PC-3 (cell line): ENCODE measurements at regions not wholly inside any gene's neighbourhood (a gene's known extent, or its start where the extent isn't known, plus 50 kb on each side); places are given as distances from the start of the nearest gene placed in this dataset.

ENCODE experiments used
- ATAC-seq: fragments of 200-7000 bp; cut with Tn5 transposase; 2 replicates; pipeline ENCODE4 v1.9.1; 2020; ENCODE audit warnings: mild to moderate bottlenecking, moderate library complexity
- BruUV-seq: library from RNA; stranded (reverse); fragments of 400-500 nt; replicated peaks from 2 replicates; lab custom pipeline; 2021; lab: Mats Ljungman, UMichigan
- CTCF ChIA-PET: fragments of 300-600 bp; sonication (Branson Sonifier 250); formaldehyde crosslinking; loops from one replicate; lab custom pipeline; 2022; ENCODE audit warnings: antibody characterized with exemption; lab: Charles Lee
- POLR2A ChIA-PET: fragments of 300-600 bp; sonication (Branson Sonifier 250); formaldehyde crosslinking; loops from one replicate; lab custom pipeline; 2022; ENCODE audit warnings: antibody characterized with exemption; ENCODE audit not compliant: unreplicated experiment; lab: Charles Lee
- DNase-seq: peaks from one replicate; pipeline ENCODE4 v3.0.0-alpha.2; 2015
- H2AFZ ChIP-seq: fragments of 300-600 bp; sonication (generic); 2 replicates; pipeline ENCODE4 v1.6.0; 2016; ENCODE audit warnings: antibody characterized with exemption, low read length
- H3F3A ChIP-seq: fragments of 300-600 bp; sonication (generic); one replicate; pipeline ENCODE4 v1.6.0; 2017; ENCODE audit warnings: antibody characterized with exemption, low read length, control low read depth, mild to moderate bottlenecking; ENCODE audit not compliant: unreplicated experiment
- H3K27ac ChIP-seq: fragments of 300-600 bp; sonication (generic); 2 replicates; pipeline ENCODE4 v1.5.1; 2016; ENCODE audit warnings: mild to moderate bottlenecking, low read length
- H3K27me3 ChIP-seq: fragments of 300-600 bp; sonication (generic); 2 replicates; pipeline ENCODE4 v1.6.1; 2016; ENCODE audit warnings: low read length, mixed read lengths
- H3K36me3 ChIP-seq: fragments of 300-600 bp; sonication (generic); 2 replicates; pipeline ENCODE4 v1.6.1; 2016; ENCODE audit warnings: low read depth, mixed run types, low read length, mixed read lengths
- H3K4me1 ChIP-seq: fragments of 300-600 bp; sonication (generic); 2 replicates; pipeline ENCODE4 v1.5.1; 2016; ENCODE audit warnings: low read length; ENCODE audit not compliant: insufficient read depth
- H3K4me2 ChIP-seq: fragments of 300-600 bp; sonication (generic); 2 replicates; pipeline ENCODE4 v1.6.0; 2016; ENCODE audit warnings: low read length
- H3K4me3 ChIP-seq: fragments of 300-600 bp; sonication (generic); 2 replicates; pipeline ENCODE4 v1.5.1; 2016; ENCODE audit warnings: mild to moderate bottlenecking, low read length, mixed read lengths
- H3K79me2 ChIP-seq: fragments of 300-600 bp; sonication (generic); 2 replicates; pipeline ENCODE4 v1.6.1; 2017; ENCODE audit warnings: low read length, mixed read lengths
- H3K9ac ChIP-seq: fragments of 300-600 bp; sonication (generic); 2 replicates; pipeline ENCODE4 v1.6.0; 2016; ENCODE audit warnings: mild to moderate bottlenecking, low read length
- H3K9me2 ChIP-seq: fragments of 300-600 bp; sonication (generic); replicated peaks from 2 replicates; pipeline ENCODE4 v1.6.1; 2016; ENCODE audit warnings: mixed run types, low read length, mixed read lengths
- H3K9me3 ChIP-seq: fragments of 300-600 bp; sonication (generic); 2 replicates; pipeline ENCODE4 v1.6.1; 2016; ENCODE audit warnings: low read length, mixed read lengths
- H4K20me1 ChIP-seq: fragments of 300-600 bp; sonication (generic); 2 replicates; pipeline ENCODE4 v1.6.1; 2016; ENCODE audit warnings: low read length, mixed read lengths
- CTCF ChIP-seq: fragments of 300-600 bp; sonication (generic); conservative IDR thresholded peaks from 2 replicates; pipeline ENCODE4 v1.5.1; 2017; ENCODE audit warnings: antibody characterized with exemption, low read depth, mild to moderate bottlenecking, low read length
- EZH2 ChIP-seq: fragments of 300-600 bp; sonication (generic); IDR thresholded peaks from one replicate; pipeline ENCODE4 v1.6.1; 2017; ENCODE audit warnings: antibody characterized with exemption, mild to moderate bottlenecking, low read length; ENCODE audit not compliant: unreplicated experiment
- EZH2phosphoT487 ChIP-seq: fragments of 300-600 bp; sonication (generic); IDR thresholded peaks from 2 replicates; pipeline ENCODE4 v1.6.1; 2018; ENCODE audit warnings: mild to moderate bottlenecking, antibody characterized with exemption, low read length, borderline replicate concordance
- intact Hi-C: fragments of 100-400 bp; cut with micrococcal nuclease; formaldehyde crosslinking; loops from 2 replicates; pipeline ENCODE4 v1.9.0; 2023

DNA sequence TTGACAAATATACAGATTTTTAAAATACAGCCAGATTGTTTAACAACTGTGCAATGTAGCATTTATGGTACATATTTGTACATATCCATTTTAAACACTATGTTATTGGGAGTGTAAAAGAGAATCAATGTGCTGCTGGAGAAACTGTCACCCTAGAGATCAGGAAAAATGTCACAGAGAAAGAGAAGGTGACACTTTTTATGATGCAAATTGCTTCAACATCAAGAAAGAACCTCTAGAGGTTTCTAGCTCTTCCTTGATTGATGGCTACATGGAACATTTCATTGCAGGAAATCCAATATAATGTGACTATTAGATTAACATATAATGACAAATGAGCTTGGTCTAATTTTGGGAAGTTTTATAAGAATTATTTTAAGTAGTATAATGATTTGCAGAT lies 1491.2 kb upstream of the PCDH20 start:
- no peak overlapping the region for H3K27ac ChIP-seq
- no peaks in the 10 kb centered on the region for H3K4me1 ChIP-seq
- no TSS peak for BruUV-seq
- DNase-seq (no peak), ATAC-seq (no peak)
- no peak overlapping the region for H3K4me3 ChIP-seq
- no peaks in the 10 kb centered on the region for H3K9me2 ChIP-seq
- no peak overlapping the region for H3K4me2 ChIP-seq
- CTCF ChIA-PET, result no interaction called here
- H3K9ac ChIP-seq, result no peak overlapping the region
- TF ChIP-seq EZH2phosphoT487 (no peak), CTCF (no peak), EZH2 (no peak)
- H3K79me2 ChIP-seq, result no peaks in the 10 kb centered on the region
- no peaks in the 10 kb centered on the region for H3K9me3 ChIP-seq
- POLR2A ChIA-PET, result no interaction called here
- no peaks in the 10 kb centered on the region for H4K20me1 ChIP-seq
- intact Hi-C loops, result no loop called here
- H3F3A ChIP-seq, result no peaks in the 10 kb centered on the region
- H3K36me3 ChIP-seq, result no peaks in the 10 kb centered on the region
- no peaks in the 10 kb centered on the region for H3K27me3 ChIP-seq
- H2AFZ ChIP-seq, result no peak overlapping the region

GRCh38 chr13:62906469-62906868 lies 1490.8 kb upstream of the PCDH20 start:
- Histone ChIP-seq H3K9me2 (no peaks in the 10 kb centered on the region), H3K4me3 (no peak overlapping the region), H3F3A (no peaks in the 10 kb centered on the region), H3K9ac (no peak overlapping the region), H3K27me3 (no peaks in the 10 kb centered on the region), H4K20me1 (no peaks in the 10 kb centered on the region), H3K4me1 (no peaks in the 10 kb centered on the region), H3K36me3 (no peaks in the 10 kb centered on the region), H3K9me3 (no peaks in the 10 kb centered on the region), H3K79me2 (no peaks in the 10 kb centered on the region), H3K4me2 (no peak overlapping the region), H2AFZ (no peak overlapping the region), H3K27ac (no peak overlapping the region)
- BruUV-seq, result no TSS peak
- TF ChIP-seq EZH2phosphoT487 (no peak), EZH2 (no peak), CTCF (no peak)
- ATAC-seq (no peak), DNase-seq (no peak)
- intact Hi-C loops, result no loop called here
- ChIA-PET CTCF (no interaction called here), POLR2A (no interaction called here)

DNA sequence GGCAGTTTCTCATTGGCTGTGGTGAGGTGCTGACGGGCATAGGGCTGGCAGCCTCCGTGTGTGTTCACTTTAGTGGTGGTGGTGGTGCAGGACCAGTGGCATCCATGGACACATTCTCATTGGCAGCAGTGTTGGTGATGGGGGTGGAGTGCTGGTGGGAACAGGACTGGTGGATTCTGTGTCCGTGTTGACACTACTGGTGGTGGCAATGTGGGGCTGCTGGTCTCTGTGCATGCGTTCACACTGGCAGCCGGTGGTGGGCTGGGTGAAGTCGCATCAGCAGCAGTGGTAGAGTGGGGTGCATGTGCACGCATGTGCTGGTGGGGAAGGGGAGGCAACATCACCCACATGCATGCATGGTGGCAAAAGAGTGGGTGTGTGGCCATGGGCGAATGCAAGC lies 1471.4 kb upstream of the PCDH20 start:
- H3K9ac ChIP-seq, result no peak overlapping the region
- DNase-seq (no peak), ATAC-seq (no peak)
- no peaks in the 10 kb centered on the region for H3F3A ChIP-seq
- no peak for TF ChIP-seq EZH2phosphoT487
- no peak for TF ChIP-seq CTCF
- no peaks in the 10 kb centered on the region for H3K4me1 ChIP-seq
- H3K4me2 ChIP-seq, result no peak overlapping the region
- H3K4me3 ChIP-seq, result no peak overlapping the region
- H4K20me1 ChIP-seq, result no peaks in the 10 kb centered on the region
- intact Hi-C loops, result no loop called here
- H3K27ac ChIP-seq, result no peak overlapping the region
- H3K27me3 ChIP-seq, result no peaks in the 10 kb centered on the region
- no peak overlapping the region for H2AFZ ChIP-seq
- H3K79me2 ChIP-seq, result no peaks in the 10 kb centered on the region
- H3K9me3 ChIP-seq, result no peaks in the 10 kb centered on the region
- no peaks in the 10 kb centered on the region for H3K9me2 ChIP-seq
- CTCF ChIA-PET, result no interaction called here
- no peaks in the 10 kb centered on the region for H3K36me3 ChIP-seq
- POLR2A ChIA-PET, result no interaction called here
- no TSS peak for BruUV-seq
